ENCODE measurements at regions not wholly inside any gene's neighbourhood (a gene's known extent, or its start where the extent isn't known, plus 50 kb on each side); places are given as distances from the start of the nearest gene placed in this dataset.
"Not testable (repeated sequence)": the region's sequence is repeated elsewhere in the genome, so short reads cannot be mapped to it uniquely, and the experiment has no call there.

GRCh38 chr20:33908336-33908735 lies 85.4 kb upstream of the RALY start:
- no peak for DNase-seq (ENCODE audit: extremely low read depth in 1 of 11, low read depth in 9 of 11, low spot score in 4 of 11)

GRCh38 chr20:33908868-33909267 lies 84.8 kb upstream of the RALY start:
- DNase-seq (ENCODE audit: extremely low read depth in 1 of 11, low read depth in 9 of 11, low spot score in 4 of 11) = no peak

- no peak for DNase-seq (ENCODE audit: extremely low read depth in 1 of 11, low read depth in 9 of 11, low spot score in 4 of 11)
These were observed 84.3 kb upstream of the RALY start for GRCh38 chr20:33909331-33909921.

GRCh38 chr20:33910056-33910455 lies 83.7 kb upstream of the RALY start:
- DNase-seq (ENCODE audit: extremely low read depth in 1 of 11, low read depth in 9 of 11, low spot score in 4 of 11) = peak in 3 of 11 donors; percentile 26 to 38 (median 37)

GRCh38 chr20:33910529-33911327 lies 83.0 kb upstream of the RALY start:
- no peak for DNase-seq (ENCODE audit: extremely low read depth in 1 of 11, low read depth in 9 of 11, low spot score in 4 of 11)

- DNase-seq (ENCODE audit: extremely low read depth in 1 of 11, low read depth in 9 of 11, low spot score in 4 of 11) = no peak
These were observed 78.8 kb upstream of the RALY start for GRCh38 chr20:33914919-33915318.

- DNase-seq (ENCODE audit: extremely low read depth in 1 of 11, low read depth in 9 of 11, low spot score in 4 of 11) = no peak
These were observed 77.9 kb upstream of the RALY start for GRCh38 chr20:33915726-33916331.

GRCh38 chr20:33916768-33917167 lies 76.9 kb upstream of the RALY start:
- DNase-seq (ENCODE audit: extremely low read depth in 1 of 11, low read depth in 9 of 11, low spot score in 4 of 11) = no peak

GRCh38 chr20:33917831-33918525 lies 75.7 kb upstream of the RALY start:
- no peak for DNase-seq (ENCODE audit: extremely low read depth in 1 of 11, low read depth in 9 of 11, low spot score in 4 of 11)

GRCh38 chr20:33918662-33919061 lies 75.0 kb upstream of the RALY start:
- no peak for DNase-seq (ENCODE audit: extremely low read depth in 1 of 11, low read depth in 9 of 11, low spot score in 4 of 11)

GRCh38 chr20:33919653-33920052 lies 74.1 kb upstream of the RALY start:
- no peak for DNase-seq (ENCODE audit: extremely low read depth in 1 of 11, low read depth in 9 of 11, low spot score in 4 of 11)

GRCh38 chr20:33922224-33922623 lies 71.5 kb upstream of the RALY start:
- DNase-seq (ENCODE audit: extremely low read depth in 1 of 11, low read depth in 9 of 11, low spot score in 4 of 11) = no peak

GRCh38 chr20:33923740-33924139 lies 70.0 kb upstream of the RALY start:
- DNase-seq (ENCODE audit: extremely low read depth in 1 of 11, low read depth in 9 of 11, low spot score in 4 of 11) = no peak

GRCh38 chr20:33925867-33926266 lies 67.8 kb upstream of the RALY start:
- DNase-seq (ENCODE audit: extremely low read depth in 1 of 11, low read depth in 9 of 11, low spot score in 4 of 11) = no peak

GRCh38 chr20:33926425-33926824 lies 67.3 kb upstream of the RALY start:
- no peak for DNase-seq (ENCODE audit: extremely low read depth in 1 of 11, low read depth in 9 of 11, low spot score in 4 of 11)

- DNase-seq (ENCODE audit: extremely low read depth in 1 of 11, low read depth in 9 of 11, low spot score in 4 of 11) = no peak
These were observed 66.0 kb upstream of the RALY start for GRCh38 chr20:33927724-33928123.

GRCh38 chr20:33929917-33930316 lies 63.8 kb upstream of the RALY start:
- DNase-seq (ENCODE audit: extremely low read depth in 1 of 11, low read depth in 9 of 11, low spot score in 4 of 11) = no peak

GRCh38 chr20:33933469-33933909 lies 60.2 kb upstream of the RALY start:
- no peak for DNase-seq (ENCODE audit: extremely low read depth in 1 of 11, low read depth in 9 of 11, low spot score in 4 of 11)

- DNase-seq (ENCODE audit: extremely low read depth in 1 of 11, low read depth in 9 of 11, low spot score in 4 of 11) = no peak
These were observed 57.1 kb upstream of the RALY start for GRCh38 chr20:33936656-33937055.

GRCh38 chr20:33939031-33939430 lies 54.7 kb upstream of the RALY start:
- DNase-seq (ENCODE audit: extremely low read depth in 1 of 11, low read depth in 9 of 11, low spot score in 4 of 11) = not testable (repeated sequence)

Data from renal cortex interstitium (tissue), 11 donors.